SK-N-MC (cell line): ENCODE measurements at regions not wholly inside any gene's neighbourhood (a gene's known extent, or its start where the extent isn't known, plus 50 kb on each side); places are given as distances from the start of the nearest gene placed in this dataset.

ENCODE experiments used
- EZH2 ChIP-seq: fragments of 200-600 bp; sonication (generic); IDR thresholded peaks from one replicate; pipeline ENCODE4 v1.6.1; 2017; ENCODE audit warnings: antibody characterized with exemption
- POLR2AphosphoS5 ChIP-seq: IDR thresholded peaks from 2 replicates; pipeline ENCODE4 v1.6.1; 2012; ENCODE audit warnings: mild to moderate bottlenecking, low read depth, low read length, borderline replicate concordance

DNA sequence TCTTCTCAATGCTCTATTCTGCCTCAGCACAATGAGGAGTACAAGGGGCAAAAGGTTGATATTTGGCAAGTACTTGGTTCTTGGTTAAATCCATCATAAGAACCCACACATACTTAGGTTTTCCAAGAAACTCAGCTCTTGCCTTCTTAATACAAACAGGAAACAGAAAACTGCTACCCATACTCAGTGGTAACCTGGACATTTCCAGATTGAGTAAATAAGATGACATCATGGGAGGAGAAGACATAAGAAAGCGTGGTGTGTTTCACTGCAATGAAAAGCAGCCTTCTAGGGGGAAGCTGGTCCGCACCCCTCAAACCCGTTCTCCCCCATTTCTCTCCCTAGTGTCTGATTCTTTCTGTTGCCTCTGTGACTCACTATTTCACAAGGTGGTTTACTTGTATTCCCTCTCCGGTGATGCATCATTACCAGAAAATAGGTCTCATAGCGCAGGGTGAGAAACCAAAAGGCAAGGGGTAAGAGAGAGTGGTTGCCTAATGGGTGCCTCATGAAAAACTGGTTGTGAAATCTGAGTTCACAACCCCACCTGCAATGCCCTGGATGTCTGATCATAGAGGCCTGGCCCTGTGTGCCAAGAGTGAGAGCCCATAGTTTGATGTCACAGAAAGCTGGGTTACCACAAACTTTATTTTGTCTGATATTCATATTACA is 326.5 kb upstream of the TBX3 start:
- TF ChIP-seq POLR2AphosphoS5: no peak
- no peak for TF ChIP-seq EZH2
